Peyer's patch (tissue), 4 donors: ENCODE measurements at regions not wholly inside any gene's neighbourhood (a gene's known extent, or its start where the extent isn't known, plus 50 kb on each side); places are given as distances from the start of the nearest gene placed in this dataset.

ENCODE experiments used
- POLR2A ChIP-seq, 2 donors: fragments of 450-650 bp; IDR thresholded peaks; one replicate each; pipeline ENCODE4 v1.5.1; 2017; ENCODE audit warnings: antibody characterized with exemption in 2 of 2, mild to moderate bottlenecking in 2 of 2, moderate library complexity in 2 of 2
- TF ChIP-seq, protein P1 (sequence below), 6 experiments: fragments of 450-650 bp in 4 of 6; fragments of 200-600 bp in 2 of 6; sonication (generic) in 1 of 6; IDR thresholded peaks; one replicate each; pipeline ENCODE4 v1.5.1; 2017 to 2019; ENCODE audit warnings: antibody characterized with exemption in 6 of 6, mild to moderate bottlenecking in 3 of 6, moderate library complexity in 1 of 6

GRCh38 chr6:87946669-87947068 is 101.0 kb upstream of the SPACA1 start:
- TF ChIP-seq, protein P1, sequence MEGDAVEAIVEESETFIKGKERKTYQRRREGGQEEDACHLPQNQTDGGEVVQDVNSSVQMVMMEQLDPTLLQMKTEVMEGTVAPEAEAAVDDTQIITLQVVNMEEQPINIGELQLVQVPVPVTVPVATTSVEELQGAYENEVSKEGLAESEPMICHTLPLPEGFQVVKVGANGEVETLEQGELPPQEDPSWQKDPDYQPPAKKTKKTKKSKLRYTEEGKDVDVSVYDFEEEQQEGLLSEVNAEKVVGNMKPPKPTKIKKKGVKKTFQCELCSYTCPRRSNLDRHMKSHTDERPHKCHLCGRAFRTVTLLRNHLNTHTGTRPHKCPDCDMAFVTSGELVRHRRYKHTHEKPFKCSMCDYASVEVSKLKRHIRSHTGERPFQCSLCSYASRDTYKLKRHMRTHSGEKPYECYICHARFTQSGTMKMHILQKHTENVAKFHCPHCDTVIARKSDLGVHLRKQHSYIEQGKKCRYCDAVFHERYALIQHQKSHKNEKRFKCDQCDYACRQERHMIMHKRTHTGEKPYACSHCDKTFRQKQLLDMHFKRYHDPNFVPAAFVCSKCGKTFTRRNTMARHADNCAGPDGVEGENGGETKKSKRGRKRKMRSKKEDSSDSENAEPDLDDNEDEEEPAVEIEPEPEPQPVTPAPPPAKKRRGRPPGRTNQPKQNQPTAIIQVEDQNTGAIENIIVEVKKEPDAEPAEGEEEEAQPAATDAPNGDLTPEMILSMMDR (IDR thresholded peaks at IDR 0.05) = no peak
- TF ChIP-seq POLR2A (IDR thresholded peaks at IDR 0.05) = no peak
